GM18498 (cell line): ENCODE measurements at regions not wholly inside any gene's neighbourhood (a gene's known extent, or its start where the extent isn't known, plus 50 kb on each side); places are given as distances from the start of the nearest gene placed in this dataset.
"Not testable (repeated sequence)": the region's sequence is repeated elsewhere in the genome, so short reads cannot be mapped to it uniquely, and the experiment has no call there.

Source experiments
- ATAC-seq: cut with Tn5 transposase; IDR thresholded peaks from one replicate; pipeline ENCODE4 v1.9.1; 2021; ENCODE audit warnings: mild to moderate bottlenecking, moderate library complexity; ENCODE audit not compliant: unreplicated experiment

DNA sequence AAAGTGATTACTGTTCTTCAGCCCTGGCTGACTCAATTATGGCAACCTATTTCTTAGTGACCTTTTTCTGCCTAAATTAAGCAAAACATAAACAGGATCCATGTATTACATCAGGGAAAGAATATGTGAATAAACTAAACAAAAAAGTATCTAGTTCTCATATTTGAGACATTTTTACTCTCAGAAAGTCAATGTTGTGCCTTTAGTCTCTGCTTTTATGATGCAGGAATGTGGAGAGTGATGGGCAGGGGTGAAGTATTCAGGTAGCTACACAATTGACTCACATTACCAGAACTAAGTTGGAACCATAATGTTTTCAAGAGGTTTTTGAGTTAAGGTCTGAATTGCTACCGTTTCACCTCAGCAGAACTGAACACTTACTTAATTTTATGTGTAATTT lies 462.7 kb upstream of the CXADR start:
- no peak for ATAC-seq

DNA sequence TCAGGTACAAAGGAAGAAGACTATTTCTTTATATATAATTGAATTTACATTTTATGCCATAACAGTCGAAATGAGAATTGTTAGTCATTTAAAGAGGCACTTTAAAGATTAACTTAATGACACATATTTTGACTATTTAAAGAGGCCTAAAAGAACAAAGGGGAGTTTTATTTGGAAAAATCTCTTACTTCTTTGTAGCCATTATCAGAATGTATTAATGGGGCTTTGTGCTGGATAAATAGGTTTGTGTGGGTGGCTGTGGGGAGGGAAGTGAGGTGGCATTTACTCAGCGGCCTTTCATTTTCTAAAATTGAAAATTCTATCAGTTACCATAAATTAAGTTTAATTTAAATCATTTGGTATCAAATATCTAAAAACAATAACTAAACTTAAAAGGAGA lies 462.2 kb upstream of the CXADR start:
- ATAC-seq: no peak

DNA sequence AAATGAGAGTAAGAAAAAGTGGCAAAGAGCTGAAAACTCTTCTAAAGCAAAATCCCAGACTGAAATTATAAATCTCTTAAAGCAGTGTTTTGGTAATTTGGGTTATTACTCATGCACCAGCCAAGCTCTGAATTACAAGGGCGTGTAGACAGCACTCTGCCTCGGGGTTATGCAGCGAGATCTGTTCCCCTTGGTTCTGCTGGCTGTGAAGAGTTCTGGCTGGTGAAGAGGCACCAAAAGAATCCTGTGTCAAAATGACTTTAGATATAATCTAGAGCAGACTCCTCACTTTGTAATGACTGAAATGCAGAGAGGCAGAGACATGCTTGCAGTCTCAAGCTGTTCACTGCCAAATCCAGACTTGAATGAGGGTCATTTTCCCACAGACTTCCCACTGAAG lies 461.8 kb upstream of the CXADR start:
- no peak for ATAC-seq

DNA sequence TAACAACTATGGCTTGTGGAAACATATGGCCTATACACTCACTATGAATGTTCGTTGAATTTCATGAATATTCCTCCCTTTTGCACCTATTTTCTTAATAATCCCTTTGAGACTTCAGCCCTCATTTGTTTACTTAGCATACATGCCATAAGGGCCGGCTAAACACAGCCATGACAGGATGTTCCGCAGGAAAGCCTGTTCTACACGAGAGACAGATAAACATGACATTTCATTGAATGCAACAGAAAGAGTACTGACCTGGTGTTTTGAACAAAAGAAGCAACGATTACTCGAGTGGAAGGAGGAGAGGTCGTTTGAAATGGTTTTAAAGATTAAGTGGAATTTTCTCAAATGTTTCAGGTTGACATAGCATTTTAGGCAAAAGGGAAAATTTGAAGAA lies 459.5 kb upstream of the CXADR start:
- no peak for ATAC-seq

DNA sequence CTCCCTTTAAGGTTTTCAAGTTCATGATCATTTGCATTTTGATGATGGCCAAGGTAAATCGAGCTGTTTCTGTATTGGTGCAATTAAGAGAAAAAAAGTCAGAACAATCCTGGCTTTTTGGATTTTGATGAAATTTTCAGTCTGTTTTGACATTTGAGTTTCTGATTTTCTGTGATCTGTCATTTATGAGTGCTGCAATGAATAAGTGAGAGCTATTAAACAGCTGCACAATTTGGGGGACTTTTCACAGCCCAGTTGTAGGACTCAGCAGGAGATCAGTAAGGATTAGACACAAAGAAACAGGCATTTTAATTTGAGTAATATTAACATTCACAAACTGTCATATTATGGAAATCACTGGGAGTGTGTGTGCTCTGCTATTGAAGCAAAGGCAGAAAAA lies 452.9 kb upstream of the CXADR start:
- ATAC-seq: no peak

DNA sequence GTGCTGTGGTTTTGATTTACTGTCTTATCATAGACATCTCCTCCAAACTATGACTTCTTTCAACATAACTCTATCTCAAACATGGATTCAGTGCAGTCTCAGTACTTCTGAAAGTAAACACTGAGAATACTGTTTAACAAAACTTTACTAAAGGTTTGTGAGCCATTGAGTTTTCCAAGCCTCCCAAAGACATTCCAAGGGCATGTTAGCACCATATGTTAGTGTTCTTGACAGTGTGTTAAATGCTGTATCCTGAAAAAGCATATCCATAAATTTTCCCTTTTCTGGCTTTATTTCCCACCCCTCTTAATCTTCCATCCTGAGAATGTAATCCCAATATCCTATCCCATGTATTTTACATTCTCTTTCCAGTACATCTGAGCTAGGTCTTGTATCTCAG lies 446.8 kb upstream of the CXADR start:
- ATAC-seq: no peak

DNA sequence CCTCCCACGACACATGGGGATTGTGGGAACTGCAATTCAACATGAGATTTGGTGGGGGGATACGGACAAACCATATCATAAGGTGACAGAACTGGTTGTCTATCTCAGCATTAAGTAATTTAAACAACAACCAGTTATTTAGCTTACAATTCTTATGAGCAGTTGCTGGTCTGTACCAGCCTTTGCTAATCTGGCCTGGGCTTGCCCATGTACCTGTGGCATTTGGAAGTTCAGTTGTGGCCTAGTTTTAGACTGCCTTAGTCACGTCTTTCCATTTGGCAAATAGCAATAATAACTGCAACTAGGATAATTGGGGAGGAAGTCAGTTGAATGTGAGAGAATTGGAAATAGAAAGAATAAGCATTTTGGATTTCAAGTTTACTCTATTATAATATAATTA lies 441.8 kb upstream of the CXADR start:
- ATAC-seq: no peak

DNA sequence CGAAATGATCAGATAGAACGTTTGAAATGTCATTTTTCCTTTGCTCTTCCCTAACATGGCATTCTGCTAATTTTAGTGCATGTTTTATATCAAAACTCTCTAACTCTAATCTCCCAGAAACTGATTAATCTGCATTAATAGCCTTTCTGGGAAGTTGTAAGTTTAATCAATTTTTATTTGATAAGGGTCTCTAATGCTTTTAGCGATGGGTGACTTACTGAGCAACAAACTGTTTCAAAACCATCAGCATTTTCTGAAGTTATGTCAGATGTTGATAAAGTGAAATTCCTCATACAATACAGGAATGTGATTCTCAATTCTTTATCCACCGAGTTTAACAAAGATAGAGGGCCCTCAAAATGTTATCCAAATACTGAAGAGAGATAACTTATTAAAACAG lies 431.6 kb upstream of the CXADR start:
- no peak for ATAC-seq

DNA sequence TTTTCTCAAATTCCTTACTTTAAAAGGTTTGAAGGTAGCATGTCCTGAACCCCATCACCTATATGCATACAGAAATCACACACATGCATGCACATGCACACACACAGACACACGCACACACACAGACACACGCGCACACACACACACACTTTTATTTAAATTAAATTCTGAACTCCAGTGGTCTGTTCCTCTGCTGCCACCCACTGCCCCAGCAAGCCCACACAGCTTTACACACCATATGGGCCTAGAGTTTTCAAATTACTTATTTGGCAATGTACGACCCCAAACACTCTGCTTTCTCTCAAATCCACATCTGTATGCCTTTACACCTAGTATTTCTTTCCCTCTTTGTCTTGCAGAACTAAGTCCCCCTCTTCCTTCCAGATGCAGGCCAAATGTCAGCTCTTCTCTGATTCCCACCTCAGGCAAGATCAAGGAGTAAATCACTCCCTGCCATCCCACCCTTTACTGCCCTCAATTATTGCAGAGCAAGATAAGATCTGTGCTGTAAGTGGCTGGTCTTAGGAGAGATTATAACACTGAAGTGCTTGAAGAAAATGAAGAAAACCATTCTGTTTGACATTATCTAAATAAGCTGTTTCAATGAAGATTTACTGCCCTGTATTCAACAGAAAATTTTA lies 429.9 kb upstream of the CXADR start:
- no peak for ATAC-seq

DNA sequence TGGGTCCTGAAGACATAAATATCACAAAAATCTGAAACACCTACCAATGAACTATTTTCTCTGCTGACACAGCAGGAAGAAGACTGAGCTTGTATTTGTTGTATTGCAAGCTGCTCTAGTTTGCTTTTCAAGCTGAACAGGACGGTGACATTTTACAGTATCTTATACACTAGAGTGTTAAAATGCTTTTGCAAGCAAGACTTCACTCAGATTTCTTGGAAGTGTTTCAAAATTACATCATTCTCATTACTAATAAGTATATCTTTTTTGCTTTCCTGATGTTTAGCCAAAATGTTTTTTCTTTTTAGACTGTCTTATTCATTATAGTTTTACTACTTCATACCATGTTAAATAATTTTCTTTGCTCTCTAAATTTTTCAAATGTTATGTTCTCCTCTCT lies 427.1 kb upstream of the CXADR start:
- ATAC-seq: no peak

DNA sequence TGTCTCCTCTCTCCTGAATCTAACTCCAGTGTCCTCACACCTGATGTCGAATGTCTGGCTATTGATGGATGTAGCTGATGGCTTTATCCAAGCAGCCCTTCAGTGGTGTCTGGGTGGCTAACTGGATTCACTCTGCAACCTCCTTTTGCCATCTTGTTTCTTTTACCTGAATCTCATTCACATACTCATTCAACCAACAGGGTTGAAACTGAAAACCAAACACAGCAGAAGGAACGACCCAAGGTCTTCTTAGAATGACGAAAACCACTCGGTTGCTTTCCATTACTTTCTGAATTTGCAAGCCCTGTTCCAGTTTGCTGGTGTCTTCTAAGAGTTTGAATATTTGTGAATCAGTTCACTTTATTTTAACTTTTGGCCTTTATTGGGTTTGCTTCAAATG lies 424.3 kb upstream of the CXADR start:
- ATAC-seq: no peak

DNA sequence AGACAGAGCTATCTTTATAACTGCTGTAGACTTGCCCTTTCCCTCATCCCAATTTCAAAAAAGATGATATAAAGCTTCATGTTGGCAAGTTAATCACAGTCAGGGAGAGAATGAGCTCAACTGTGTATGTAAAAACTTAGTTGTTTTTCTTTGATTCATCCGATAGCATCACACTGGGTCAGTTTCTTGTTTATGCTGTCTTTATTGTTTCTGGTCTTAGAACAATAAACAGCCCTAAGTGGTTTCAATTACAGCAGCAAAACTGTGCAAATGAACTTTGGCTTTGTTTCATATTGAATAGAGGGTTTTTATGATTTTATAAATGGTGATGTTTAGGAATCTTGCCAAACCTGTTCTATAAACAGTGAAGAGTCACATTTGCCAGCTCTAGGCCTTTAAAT lies 423.8 kb upstream of the CXADR start:
- ATAC-seq: no peak

DNA sequence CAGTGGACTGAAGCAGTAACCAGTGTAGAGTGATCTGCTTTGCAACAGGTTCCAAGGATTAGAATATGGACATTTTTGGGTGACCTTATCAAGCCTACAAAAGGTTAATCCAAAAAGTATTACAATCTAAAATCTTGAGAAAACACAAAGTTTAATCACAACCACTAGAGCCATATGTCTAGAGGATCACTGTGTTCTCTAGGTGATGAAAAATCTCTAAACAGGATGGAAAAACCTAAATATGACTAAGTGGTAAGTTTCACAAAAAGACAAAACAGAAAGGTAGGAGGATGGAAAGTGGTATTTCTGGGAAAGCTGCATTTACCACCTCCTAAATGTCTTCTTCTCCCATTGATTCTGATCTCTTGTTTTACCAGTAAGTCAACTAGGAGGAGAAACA lies 411.1 kb upstream of the CXADR start:
- no peak for ATAC-seq

DNA sequence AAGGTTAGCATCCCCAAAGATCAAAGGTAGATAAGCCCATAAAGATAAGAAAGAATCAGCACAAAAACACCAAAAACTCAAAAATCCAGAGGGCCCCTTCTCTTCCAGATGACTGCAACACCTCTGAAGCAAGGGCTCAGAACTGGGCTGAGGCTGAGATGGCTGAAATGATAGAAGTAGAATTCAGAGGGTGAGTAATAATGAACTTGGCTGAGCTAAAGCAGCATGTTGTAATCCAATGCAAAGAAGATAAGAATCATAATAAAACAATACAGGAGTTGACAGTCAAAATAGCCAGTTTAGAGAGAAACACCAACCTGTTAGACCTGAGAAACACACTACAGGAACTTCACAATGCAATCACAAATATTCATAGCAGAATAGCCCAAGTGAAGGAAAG lies 406.9 kb upstream of the CXADR start:
- ATAC-seq: no peak

DNA sequence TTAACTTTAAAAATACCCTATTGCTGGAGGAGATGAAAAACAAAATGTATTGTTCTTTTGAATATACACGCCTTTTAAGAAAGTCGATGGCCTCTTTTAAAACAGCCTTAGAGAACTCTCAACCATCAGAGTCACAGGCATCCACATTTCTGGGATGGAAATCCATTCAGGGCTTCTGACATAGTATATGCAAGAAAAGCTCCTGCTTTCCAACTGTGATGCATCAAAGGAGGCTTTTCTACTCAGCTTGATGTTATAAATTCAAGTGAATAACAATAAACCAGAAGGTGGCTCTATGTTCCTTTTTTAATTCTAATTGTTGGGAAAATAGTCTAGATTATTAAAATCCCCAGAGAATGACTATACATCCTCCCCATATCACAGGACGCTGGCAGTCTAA lies 398.8 kb upstream of the CXADR start:
- no peak for ATAC-seq

DNA sequence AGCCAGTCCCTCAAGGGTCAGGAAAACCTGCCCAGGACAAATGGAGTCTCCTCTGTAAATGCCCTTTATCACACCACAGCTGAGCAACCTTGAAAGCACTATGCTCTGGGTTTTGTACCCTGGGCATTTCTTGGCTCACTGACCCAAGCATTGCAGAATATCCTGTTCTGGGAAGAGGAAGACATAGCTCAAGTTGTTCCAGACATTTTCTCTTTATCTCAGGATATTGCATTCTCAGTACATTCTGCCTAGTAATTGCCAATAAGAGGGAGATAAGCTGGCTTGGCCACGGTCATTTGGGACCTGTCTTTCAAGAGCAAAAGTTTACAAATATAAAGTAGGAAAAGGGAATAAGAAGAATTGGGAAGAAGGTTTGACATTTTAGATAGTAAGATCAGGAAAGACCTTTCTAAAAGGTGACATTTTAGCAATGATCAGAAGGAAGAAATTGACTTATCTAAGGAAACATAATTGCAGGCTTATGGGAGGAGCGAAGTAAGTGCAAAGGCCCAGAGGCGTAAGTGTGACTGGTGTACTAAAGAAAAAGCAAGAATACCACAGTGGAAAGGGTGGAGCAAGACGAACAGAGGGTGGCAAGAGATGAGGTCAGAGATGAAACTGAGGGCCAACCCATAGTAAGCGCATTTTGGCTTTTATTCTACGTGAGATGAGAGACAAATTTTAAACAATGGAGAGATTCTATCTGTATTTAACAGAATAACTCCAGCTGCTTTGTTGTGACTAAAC lies 394.0 kb upstream of the CXADR start:
- no peak for ATAC-seq

DNA sequence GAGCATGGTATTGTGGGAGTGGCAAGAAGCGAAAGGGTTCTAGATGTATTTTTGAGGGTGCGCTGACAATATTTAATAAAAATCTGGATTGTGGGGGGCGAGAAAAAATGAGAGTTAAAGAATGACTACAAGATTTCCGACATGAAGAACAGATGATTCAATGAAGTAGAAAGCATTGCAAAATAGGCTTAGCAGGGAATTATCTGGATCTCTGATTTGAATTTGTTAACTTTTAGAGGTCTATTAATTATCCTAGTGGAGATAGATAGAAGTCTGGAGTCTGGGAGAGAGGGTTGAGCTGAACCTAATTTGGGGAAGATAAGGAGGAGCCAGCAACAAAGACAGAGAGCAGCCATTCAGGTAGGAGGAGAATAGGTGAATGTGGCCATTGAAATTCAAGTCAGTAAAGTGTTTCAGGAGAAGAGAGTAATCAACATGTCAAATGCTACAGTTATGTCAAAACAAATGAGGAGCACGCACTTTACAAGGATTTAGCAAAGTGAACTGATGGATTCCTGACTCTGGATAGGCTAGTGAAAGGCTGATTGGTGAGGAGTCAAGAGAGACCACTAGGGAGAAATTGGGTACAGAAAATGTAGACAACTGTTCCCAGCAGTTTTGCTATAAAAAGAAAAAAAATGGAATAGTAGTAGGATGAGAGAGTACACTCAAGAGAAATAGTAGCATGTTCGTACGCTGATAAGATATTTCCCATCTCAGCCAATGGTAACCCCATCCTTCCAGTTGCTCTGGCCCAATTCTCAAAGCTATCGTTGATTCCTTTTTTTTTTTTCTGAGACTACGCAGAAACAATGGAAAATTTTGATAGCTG lies 393.2 kb upstream of the CXADR start:
- ATAC-seq: no peak

DNA sequence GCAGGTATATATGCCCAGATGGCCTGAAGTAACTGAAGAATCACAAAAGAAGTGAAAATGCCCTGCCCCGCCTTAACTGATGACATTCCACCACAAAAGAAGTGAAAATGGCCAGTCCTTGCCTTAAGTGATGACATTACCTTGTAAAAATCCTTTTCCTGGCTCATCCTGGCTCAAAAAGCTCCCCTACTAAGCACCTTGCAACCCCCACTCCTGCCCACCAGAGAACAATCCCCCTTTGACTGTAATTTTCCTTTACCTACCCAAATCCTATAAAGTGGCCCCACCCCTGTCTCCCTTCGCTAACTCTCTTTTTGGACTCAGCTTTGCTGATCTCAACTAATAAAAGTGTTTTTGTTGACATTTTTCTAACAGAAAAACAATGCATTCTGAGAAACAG lies 385.4 kb upstream of the CXADR start:
- ATAC-seq: not testable (repeated sequence)

DNA sequence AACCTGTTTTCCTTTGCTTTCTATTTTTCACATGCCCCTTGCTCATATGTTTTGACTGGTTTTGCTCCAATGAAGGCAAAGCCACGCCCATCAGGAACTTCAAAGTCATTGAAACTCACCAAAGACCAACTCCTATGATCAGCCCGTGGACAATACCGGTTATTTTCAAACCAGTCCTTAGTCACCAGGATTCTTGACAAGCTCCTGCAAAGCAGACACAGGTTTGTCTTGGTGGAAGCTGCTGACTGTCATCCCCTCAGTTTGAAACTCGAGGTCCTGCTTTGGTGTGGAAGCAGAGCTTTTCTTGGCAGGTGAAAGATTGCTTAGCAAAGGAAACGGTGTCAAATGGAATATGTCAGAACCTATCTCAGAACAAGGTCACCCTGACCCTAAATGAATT lies 384.7 kb upstream of the CXADR start:
- no peak for ATAC-seq

DNA sequence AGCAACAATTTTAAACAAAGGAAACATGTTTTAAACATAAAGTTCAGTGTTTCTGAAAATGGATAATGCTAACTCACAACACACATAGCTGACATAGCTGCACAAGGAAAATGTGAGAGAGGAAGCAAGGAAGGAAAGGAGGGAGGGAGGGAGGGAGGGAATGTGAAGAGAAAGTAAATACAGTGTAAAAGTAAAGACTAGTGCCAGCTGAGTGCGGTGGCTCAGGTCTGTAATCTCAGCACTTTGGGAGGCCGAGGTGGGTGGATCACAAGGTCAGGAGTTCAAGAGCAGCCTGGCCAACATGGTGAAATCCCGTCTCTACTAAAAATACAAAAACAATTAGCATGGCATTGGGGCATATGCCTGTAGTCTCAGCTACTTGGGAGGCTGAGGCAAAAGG lies 373.7 kb upstream of the CXADR start:
- ATAC-seq: not testable (repeated sequence)

DNA sequence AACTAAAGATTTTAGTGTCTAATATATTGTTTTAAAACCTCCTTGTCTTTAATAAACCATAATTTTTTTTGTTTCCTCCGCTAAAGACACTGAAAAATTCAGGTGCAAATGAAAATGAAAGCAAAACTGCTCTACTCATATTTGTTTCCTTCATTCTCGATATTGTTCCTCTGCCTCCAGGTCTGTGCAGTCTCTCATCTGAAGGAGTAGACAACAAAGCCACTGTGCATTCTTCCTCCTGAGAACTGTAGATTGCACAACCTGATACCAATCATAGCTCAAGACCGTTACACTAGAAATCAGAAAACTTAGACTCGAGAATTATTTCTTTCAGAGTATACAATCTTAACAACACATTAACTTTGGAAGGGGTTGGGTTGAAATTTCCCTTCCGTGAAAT lies 373.1 kb upstream of the CXADR start:
- no peak for ATAC-seq

DNA sequence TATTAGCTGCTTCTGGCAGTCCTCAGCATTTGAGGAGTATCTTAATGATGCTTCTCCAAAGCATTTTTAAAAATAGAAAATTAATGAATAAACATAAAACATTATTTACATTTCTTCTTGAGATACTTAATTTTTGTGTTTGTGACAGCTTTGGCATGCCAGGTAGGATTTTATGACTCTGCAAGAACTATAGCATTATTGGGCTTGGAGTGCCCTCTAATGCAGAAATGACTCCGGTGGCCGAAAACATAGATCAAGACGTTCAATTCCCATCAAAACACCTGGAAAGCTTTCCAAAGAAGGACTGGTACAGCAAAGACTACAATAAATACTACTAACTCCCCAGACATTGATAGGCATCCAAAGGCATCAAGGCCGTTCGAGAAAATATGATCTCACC lies 366.4 kb upstream of the CXADR start:
- ATAC-seq: no peak
